Stimulated activated naive B cell treated with anti-CD40 and anti-IgM and Interleukin-4, amounts not matched to agents 10 μg/mL and 1 μg/mL and 100 μg/mL, for 72 hours (primary cell): ENCODE measurements at regions not wholly inside any gene's neighbourhood (a gene's known extent, or its start where the extent isn't known, plus 50 kb on each side); places are given as distances from the start of the nearest gene placed in this dataset.
A peak's percentile ranks its signal among the peaks of the same experiment; 100 is the strongest.

Source experiments
- ATAC-seq, 2 donors: fragments of 150-1000 bp; cut with Tn5 transposase; replicated peaks; 2 replicates each; pipeline ENCODE4 v1.10.0; 2021; ENCODE audit warnings: moderate library complexity in 1 of 2
- DNase-seq: peaks from one replicate; pipeline ENCODE4 v3.0.0; 2021
- H3K27ac Mint-ChIP-seq: one replicate; pipeline ENCODE4 v1.8.0; 2022; ENCODE audit warnings: mild to moderate bottlenecking, mixed read lengths
- H3K27me3 Mint-ChIP-seq, 2 donors: one replicate each; pipeline ENCODE4 v1.8.0; 2022; ENCODE audit warnings: mixed read lengths in 2 of 2
- H3K36me3 Mint-ChIP-seq, 2 donors: one replicate each; pipeline ENCODE4 v1.8.0; 2022; ENCODE audit warnings: mixed read lengths in 2 of 2, mild to moderate bottlenecking in 1 of 2
- H3K4me1 Mint-ChIP-seq, 2 donors: one replicate each; pipeline ENCODE4 v1.8.0; 2022; ENCODE audit warnings: mixed read lengths in 2 of 2, mild to moderate bottlenecking in 1 of 2
- H3K4me3 Mint-ChIP-seq, 2 donors: one replicate each; pipeline ENCODE4 v1.8.0; 2022; ENCODE audit warnings: mild to moderate bottlenecking in 2 of 2, mixed read lengths in 2 of 2, moderate library complexity in 1 of 2
- H3K9me3 Mint-ChIP-seq, 2 donors: one replicate each; pipeline ENCODE4 v1.8.0; 2022; ENCODE audit warnings: mixed read lengths in 2 of 2, mild to moderate bottlenecking in 1 of 2

DNA sequence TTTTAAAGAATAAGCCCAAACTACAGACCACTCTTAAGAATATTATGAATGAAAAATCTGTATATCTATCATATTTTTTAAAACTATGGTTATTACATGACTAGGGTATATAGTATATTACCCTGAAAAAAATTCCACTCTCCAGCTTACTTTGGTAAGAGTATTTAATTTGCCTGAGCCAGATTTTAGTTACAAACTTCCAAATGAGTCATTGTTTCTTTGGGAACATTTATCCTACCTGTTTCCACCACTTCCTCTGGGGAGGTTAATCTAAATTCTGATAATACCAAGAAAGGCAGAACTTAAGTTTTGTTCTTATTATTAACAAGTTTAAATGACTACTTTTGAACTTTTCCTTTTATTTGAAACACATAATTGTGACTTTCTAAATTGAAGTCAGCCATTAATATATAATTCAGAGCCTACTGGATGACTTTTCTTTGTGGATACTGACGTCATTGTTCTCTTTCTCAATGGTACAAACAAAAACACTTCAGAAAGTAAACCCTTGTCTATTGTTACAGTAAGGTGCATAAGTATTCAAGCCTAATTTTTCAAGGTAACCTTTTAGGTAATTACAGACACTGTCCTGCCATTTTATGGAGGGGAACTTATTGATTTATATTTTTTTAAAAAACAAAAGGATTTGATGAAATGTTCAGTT lies 135.6 kb upstream of the TLL1 start:
- H3K27ac Mint-ChIP-seq: no peak overlapping the region
- DNase-seq: no peak
- no peak for ATAC-seq

GRCh38 chr4:165738571-165738970 lies 134.5 kb upstream of the TLL1 start:
- DNase-seq (no peak), ATAC-seq (no peak)
- Mint-ChIP-seq H3K36me3 (no peaks in the 10 kb centered on the region), H3K9me3 (peaks cover 5 to 6% of the 10 kb centered on the region in 2 donors), H3K27me3 (no peaks in the 10 kb centered on the region), H3K4me3 (no peak overlapping the region), H3K4me1 (no peaks in the 10 kb centered on the region), H3K27ac (no peak overlapping the region)

More for the DNA sequence above, 135.6 kb upstream of the TLL1 start:
- no peaks in the 10 kb centered on the region for H3K27me3 Mint-ChIP-seq
- H3K9me3 Mint-ChIP-seq: peaks cover 5 to 7% of the 10 kb centered on the region in 2 donors
- no peak overlapping the region for H3K4me3 Mint-ChIP-seq
- H3K4me1 Mint-ChIP-seq: no peaks in the 10 kb centered on the region
- no peaks in the 10 kb centered on the region for H3K36me3 Mint-ChIP-seq

DNA sequence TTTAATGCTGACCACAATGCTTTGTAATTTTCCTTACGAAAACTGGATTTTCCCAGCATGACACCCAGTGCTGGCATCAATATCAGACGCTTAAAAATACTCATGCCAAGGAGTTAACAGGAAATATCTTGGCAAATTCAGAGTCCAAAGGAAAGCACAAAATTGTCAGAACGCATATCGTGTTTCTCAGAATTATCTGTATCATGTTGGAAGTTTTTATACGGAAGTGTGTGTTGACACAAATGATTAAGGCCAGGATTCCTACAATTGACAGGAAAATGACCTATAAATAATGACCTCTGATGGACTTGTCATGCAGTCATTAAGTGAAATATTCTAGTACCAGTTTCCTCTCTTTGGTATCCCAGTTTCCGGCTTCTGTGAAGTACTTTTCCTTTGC lies 132.1 kb upstream of the TLL1 start:
- ATAC-seq (no peak), DNase-seq (no peak)
- H3K36me3 Mint-ChIP-seq: no peaks in the 10 kb centered on the region
- H3K9me3 Mint-ChIP-seq: peaks cover 0 to 4% of the 10 kb centered on the region in 2 donors
- H3K27ac Mint-ChIP-seq: no peak overlapping the region
- H3K27me3 Mint-ChIP-seq: no peaks in the 10 kb centered on the region
- H3K4me1 Mint-ChIP-seq: no peaks in the 10 kb centered on the region
- H3K4me3 Mint-ChIP-seq: no peak overlapping the region

- no peak overlapping the region for H3K27ac Mint-ChIP-seq
- H3K27me3 Mint-ChIP-seq: no peaks in the 10 kb centered on the region
- no peaks in the 10 kb centered on the region for H3K4me1 Mint-ChIP-seq
- no peak overlapping the region for H3K4me3 Mint-ChIP-seq
- H3K36me3 Mint-ChIP-seq: no peaks in the 10 kb centered on the region
- no peak for DNase-seq
- H3K9me3 Mint-ChIP-seq: peaks cover 0 to 1% of the 10 kb centered on the region in 2 donors
- ATAC-seq: no peak
Observed at GRCh38 chr4:165743422-165743821, 129.6 kb upstream of the TLL1 start.

DNA sequence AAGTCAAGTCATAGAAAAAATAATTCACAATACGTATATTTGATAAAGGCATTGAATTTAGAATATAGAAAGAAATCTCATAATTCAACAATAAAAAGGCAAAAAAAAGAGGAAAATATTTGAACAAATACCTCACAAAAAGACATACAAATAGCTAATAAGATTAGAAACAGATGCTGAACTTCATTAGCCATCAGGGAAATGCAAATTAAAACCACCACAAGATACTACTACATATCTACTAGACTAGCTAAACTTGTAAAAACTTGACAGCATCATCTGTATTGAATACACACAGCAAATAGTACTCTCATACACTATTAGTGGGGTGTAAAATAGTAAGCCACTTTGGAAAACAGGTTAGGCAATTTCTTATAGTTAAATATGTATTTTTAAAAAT lies 128.7 kb upstream of the TLL1 start:
- H3K36me3 Mint-ChIP-seq: no peaks in the 10 kb centered on the region
- H3K27me3 Mint-ChIP-seq: no peaks in the 10 kb centered on the region
- H3K27ac Mint-ChIP-seq: no peak overlapping the region
- no peaks in the 10 kb centered on the region for H3K4me1 Mint-ChIP-seq
- DNase-seq (no peak), ATAC-seq (no peak)
- H3K4me3 Mint-ChIP-seq: no peak overlapping the region
- peaks cover 0 to 1% of the 10 kb centered on the region in 2 donors for H3K9me3 Mint-ChIP-seq

DNA sequence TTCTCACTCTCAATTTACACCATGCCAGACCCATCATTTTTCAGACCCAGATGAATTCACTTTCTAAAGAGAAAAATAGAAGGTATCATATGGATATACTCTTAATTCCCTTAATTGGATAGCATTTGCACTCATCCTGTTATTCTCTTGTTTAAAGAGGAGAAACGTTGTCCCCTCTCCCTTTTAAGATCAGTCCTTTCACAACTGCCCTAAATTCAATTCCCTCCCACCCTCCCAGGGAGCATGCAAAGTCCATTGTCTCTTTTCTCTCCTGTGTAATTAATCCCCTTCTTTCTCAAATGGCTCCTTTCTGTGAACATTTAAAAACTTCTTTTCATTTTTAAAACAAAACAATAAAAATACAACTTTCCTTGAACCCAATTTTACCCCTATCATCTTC lies 124.7 kb upstream of the TLL1 start:
- ATAC-seq (no peak), DNase-seq (no peak)
- Mint-ChIP-seq H3K27ac (no peak overlapping the region), H3K4me1 (no peaks in the 10 kb centered on the region), H3K36me3 (no peaks in the 10 kb centered on the region), H3K4me3 (no peak overlapping the region), H3K27me3 (no peaks in the 10 kb centered on the region), H3K9me3 (peaks cover 0 to 4% of the 10 kb centered on the region in 2 donors)

DNA sequence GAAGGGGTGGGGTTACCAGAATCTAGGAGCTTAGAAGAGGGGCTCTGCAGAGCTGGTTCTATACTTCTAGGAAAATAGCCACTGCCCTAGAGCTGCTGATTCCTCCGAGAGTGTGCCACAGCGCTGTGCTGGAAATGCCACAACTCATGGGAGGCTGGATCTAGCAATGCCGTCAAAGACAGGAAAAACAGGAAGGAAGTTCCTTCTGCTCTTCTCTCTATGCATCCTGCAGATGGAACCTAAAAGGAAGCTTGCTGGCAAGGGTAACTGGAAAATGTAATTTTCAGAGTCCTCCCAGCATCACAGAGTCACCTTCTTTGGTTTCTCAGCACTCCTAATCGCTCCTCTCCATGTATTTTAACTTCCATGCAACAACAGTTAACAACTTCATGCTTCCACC lies 121.2 kb upstream of the TLL1 start:
- H3K9me3 Mint-ChIP-seq: peaks cover 0 to 7% of the 10 kb centered on the region in 2 donors
- ATAC-seq: no peak

DNA sequence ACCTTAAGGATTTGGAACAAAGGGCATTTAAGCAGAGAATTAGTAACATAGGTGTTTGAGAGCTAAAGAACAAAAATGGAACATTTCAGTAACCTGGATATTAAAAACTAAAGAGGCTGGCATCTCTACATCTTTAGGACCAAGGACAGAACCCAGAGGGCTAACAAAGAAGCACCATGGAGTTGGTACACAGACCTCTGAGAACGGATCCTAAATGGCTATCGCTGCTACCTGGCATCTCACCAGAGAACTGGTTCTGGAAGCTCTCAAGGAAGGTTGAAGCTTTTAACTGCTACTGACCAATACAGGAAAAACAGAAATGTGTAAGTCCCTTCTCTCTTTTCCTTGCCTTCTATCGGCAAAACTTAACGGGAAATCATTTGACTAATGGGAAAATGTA lies 118.4 kb upstream of the TLL1 start:
- DNase-seq (no peak), ATAC-seq (no peak)
- H3K4me1 Mint-ChIP-seq: no peaks in the 10 kb centered on the region
- H3K4me3 Mint-ChIP-seq: no peak overlapping the region
- H3K27me3 Mint-ChIP-seq: no peaks in the 10 kb centered on the region
- peaks cover 0 to 7% of the 10 kb centered on the region in 2 donors for H3K9me3 Mint-ChIP-seq
- no peaks in the 10 kb centered on the region for H3K36me3 Mint-ChIP-seq
- no peak overlapping the region for H3K27ac Mint-ChIP-seq

More for the DNA sequence above, 121.2 kb upstream of the TLL1 start:
- Mint-ChIP-seq H3K27me3 (no peaks in the 10 kb centered on the region), H3K27ac (no peak overlapping the region), H3K4me1 (no peaks in the 10 kb centered on the region), H3K36me3 (no peaks in the 10 kb centered on the region), H3K4me3 (no peak overlapping the region)
- no peak for DNase-seq

DNA sequence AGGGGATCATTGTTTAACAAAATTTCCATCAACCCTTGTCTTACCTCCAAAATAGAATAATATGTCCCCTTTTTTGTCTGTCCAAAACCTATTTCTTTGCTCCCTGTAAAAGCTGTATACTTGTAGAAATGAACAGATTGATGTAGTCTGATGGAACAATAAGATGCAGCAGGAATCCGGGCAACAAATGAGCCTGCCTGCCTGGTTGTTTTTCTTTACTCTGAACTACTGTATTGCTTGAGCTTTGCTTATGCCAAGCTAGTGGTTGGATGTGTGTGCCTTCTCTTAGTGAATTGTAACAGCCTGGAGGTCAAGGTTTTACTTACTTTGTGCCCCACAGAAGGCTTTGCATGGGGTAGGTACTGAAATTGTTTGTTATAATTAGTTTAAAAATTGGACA lies 116.2 kb upstream of the TLL1 start:
- Mint-ChIP-seq H3K4me3 (no peak overlapping the region), H3K9me3 (peaks cover 0 to 6% of the 10 kb centered on the region in 2 donors), H3K36me3 (no peaks in the 10 kb centered on the region), H3K4me1 (no peaks in the 10 kb centered on the region), H3K27me3 (no peaks in the 10 kb centered on the region), H3K27ac (no peak overlapping the region)
- no peak for ATAC-seq
- DNase-seq: no peak

GRCh38 chr4:165757451-165757850 lies 115.6 kb upstream of the TLL1 start:
- Mint-ChIP-seq H3K4me3 (no peak overlapping the region), H3K36me3 (no peaks in the 10 kb centered on the region), H3K9me3 (peaks cover 0 to 6% of the 10 kb centered on the region in 2 donors), H3K4me1 (no peaks in the 10 kb centered on the region), H3K27me3 (no peaks in the 10 kb centered on the region), H3K27ac (no peak overlapping the region)
- DNase-seq: no peak
- ATAC-seq: no peak

DNA sequence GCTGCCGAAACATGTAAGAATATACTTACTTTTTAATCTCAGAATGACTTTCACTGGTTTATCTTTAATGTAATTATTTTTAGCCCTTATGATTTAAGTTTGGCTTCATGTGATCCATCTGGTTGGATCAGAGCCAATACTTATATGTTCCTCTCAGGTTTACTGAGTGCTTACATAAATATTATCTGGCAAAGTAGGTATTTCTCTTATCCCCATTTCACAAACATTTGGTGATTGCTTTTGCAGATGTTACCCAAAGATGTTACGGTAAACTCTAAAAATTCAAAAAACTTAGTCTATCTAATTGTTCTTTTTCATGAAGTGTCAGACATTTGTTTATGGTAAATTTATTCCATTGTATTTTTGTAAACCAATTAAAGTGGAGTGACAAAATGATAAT lies 115.0 kb upstream of the TLL1 start:
- Mint-ChIP-seq H3K36me3 (no peaks in the 10 kb centered on the region), H3K4me3 (no peak overlapping the region), H3K9me3 (peaks cover 0 to 6% of the 10 kb centered on the region in 2 donors), H3K4me1 (no peaks in the 10 kb centered on the region), H3K27me3 (no peaks in the 10 kb centered on the region), H3K27ac (no peak overlapping the region)
- DNase-seq: no peak
- no peak for ATAC-seq

- Mint-ChIP-seq H3K4me1 (no peaks in the 10 kb centered on the region), H3K9me3 (peaks cover 0 to 4% of the 10 kb centered on the region in 2 donors), H3K27ac (no peak overlapping the region), H3K27me3 (no peaks in the 10 kb centered on the region), H3K4me3 (no peak overlapping the region), H3K36me3 (no peaks in the 10 kb centered on the region)
- no peak for DNase-seq
- ATAC-seq: peak in 1 of 2 donors; percentile 46
Observed at GRCh38 chr4:165760182-165760581, 112.9 kb upstream of the TLL1 start.

DNA sequence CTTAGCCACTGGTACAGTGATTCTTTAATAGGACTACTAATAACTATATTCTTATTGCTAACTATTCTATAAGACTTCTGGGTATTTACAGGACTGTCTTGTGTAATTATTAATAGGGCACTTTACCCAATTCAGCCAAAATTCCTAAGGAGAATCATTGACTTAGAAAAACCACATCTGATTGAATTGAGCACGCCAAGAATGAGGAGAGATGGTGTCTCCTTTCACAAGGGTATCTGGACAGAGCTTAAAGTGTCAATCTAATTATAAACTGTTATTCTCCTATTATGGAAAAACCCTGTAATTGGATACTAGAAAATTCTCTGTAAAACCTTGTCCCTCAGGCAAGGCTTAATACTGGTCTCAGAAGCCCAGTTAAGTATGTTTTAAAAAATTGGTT lies 111.1 kb upstream of the TLL1 start:
- Mint-ChIP-seq H3K9me3 (peaks cover 0 to 3% of the 10 kb centered on the region in 2 donors), H3K36me3 (no peaks in the 10 kb centered on the region), H3K4me1 (no peaks in the 10 kb centered on the region), H3K4me3 (no peak overlapping the region), H3K27me3 (no peaks in the 10 kb centered on the region), H3K27ac (no peak overlapping the region)
- no peak for DNase-seq
- ATAC-seq: no peak

DNA sequence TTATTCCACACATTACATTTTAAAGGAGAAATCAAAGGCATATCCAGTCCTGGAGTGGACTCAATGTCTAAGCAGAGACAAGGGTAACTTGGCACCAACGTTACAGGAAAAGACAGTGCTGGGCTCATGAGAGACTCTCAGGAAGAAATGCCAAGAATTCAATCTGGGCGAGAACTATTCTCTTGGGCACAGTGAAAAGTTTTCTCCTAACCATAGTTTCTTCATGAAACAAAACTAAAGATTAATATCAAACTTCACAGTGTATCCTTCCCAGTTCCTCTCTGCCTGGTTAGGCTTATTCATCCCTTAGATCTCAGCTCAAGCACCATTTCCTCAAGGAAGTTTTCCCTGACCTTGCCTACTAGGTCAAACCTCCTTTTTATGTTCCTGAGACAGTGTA lies 109.4 kb upstream of the TLL1 start:
- Mint-ChIP-seq H3K9me3 (peaks cover 0 to 3% of the 10 kb centered on the region in 2 donors), H3K36me3 (no peaks in the 10 kb centered on the region), H3K4me1 (no peaks in the 10 kb centered on the region), H3K27ac (no peak overlapping the region), H3K4me3 (no peak overlapping the region), H3K27me3 (no peaks in the 10 kb centered on the region)
- DNase-seq (no peak), ATAC-seq (no peak)

DNA sequence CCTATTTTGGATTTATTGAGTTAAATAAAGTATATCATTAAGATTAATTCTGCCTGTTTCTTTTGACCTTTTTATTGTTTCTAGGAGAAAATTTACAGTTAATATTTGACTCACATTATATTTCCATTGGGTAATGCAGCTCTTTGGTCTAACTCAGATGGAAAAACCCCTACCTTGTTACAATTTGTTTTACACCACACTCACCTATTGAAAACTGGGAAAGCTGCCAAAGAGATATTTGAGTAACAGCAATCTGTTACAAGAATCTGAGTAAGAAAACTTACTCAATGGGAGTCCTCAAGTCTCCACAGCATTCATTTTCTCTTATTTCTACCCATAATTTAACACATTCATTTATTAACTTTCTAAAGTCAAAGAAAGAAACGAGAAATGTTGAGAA lies 108.0 kb upstream of the TLL1 start:
- Mint-ChIP-seq H3K4me1 (no peaks in the 10 kb centered on the region), H3K36me3 (no peaks in the 10 kb centered on the region)

DNA sequence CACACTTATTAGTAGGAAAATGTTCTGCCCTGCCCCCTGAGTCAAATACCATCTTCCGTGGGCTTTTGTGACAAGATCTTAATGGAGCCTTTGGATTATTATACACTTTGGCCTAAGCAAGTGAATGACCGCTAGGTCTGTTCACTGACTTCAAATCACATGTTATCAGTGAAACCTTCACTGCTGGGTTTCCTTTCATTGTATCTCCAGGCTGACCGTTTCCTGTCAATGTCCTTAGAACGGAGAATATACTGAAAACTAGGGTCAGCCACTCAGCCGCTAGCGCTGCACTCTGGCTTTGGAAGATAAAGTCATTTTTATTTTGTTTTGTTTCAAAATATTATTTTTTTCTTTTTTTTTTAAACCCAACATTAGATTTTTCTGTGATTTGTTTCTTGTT lies 107.0 kb upstream of the TLL1 start:
- Mint-ChIP-seq H3K4me1 (no peaks in the 10 kb centered on the region), H3K4me3 (no peak overlapping the region), H3K27ac (no peak overlapping the region), H3K36me3 (no peaks in the 10 kb centered on the region), H3K27me3 (no peaks in the 10 kb centered on the region), H3K9me3 (no peaks in the 10 kb centered on the region)
- DNase-seq (no peak), ATAC-seq (no peak)

More for the DNA sequence above, 108.0 kb upstream of the TLL1 start:
- no peak for ATAC-seq
- DNase-seq: no peak
- H3K4me3 Mint-ChIP-seq: no peak overlapping the region
- no peaks in the 10 kb centered on the region for H3K27me3 Mint-ChIP-seq
- no peak overlapping the region for H3K27ac Mint-ChIP-seq
- H3K9me3 Mint-ChIP-seq: no peaks in the 10 kb centered on the region
